GM18907 (cell line): ENCODE measurements at regions not wholly inside any gene's neighbourhood (a gene's known extent, or its start where the extent isn't known, plus 50 kb on each side); places are given as distances from the start of the nearest gene placed in this dataset.

ENCODE experiments used
- ATAC-seq: cut with Tn5 transposase; IDR thresholded peaks from one replicate; pipeline ENCODE4 v1.9.1; 2021; ENCODE audit warnings: mild to moderate bottlenecking, moderate library complexity; ENCODE audit not compliant: unreplicated experiment

- no peak for ATAC-seq
Observed at GRCh38 chr6:14187406-14187805, 69.8 kb downstream of the CD83 start.

- ATAC-seq: no peak
Observed at GRCh38 chr6:14189074-14189473, 71.5 kb downstream of the CD83 start.

GRCh38 chr6:14190191-14190928 lies 72.8 kb downstream of the CD83 start:
- no peak for ATAC-seq

- no peak for ATAC-seq
Observed at GRCh38 chr6:14190929-14191224, 73.3 kb downstream of the CD83 start.

- no peak for ATAC-seq
Observed at GRCh38 chr6:14191761-14192160, 74.2 kb downstream of the CD83 start.

GRCh38 chr6:14192216-14192788 lies 74.7 kb downstream of the CD83 start:
- no peak for ATAC-seq

- ATAC-seq: no peak
Observed at GRCh38 chr6:14193524-14193923, 76.0 kb downstream of the CD83 start.

- ATAC-seq: no peak
Observed at GRCh38 chr6:14194483-14194882, 76.9 kb downstream of the CD83 start.

- ATAC-seq: no peak
Observed at GRCh38 chr6:14194976-14195375, 77.4 kb downstream of the CD83 start.

GRCh38 chr6:14196026-14196425 lies 78.5 kb downstream of the CD83 start:
- ATAC-seq: no peak

GRCh38 chr6:14197118-14197517 lies 79.5 kb downstream of the CD83 start:
- no peak for ATAC-seq

GRCh38 chr6:14200047-14200446 lies 82.5 kb downstream of the CD83 start:
- no peak for ATAC-seq

- ATAC-seq: no peak
Observed at GRCh38 chr6:14202947-14203346, 85.4 kb downstream of the CD83 start.

- ATAC-seq: no peak
Observed at GRCh38 chr6:14206391-14206790, 88.8 kb downstream of the CD83 start.

- no peak for ATAC-seq
Observed at GRCh38 chr6:14207448-14207847, 89.9 kb downstream of the CD83 start.

GRCh38 chr6:14209000-14209399 lies 91.4 kb downstream of the CD83 start:
- no peak for ATAC-seq

- no peak for ATAC-seq
Observed at GRCh38 chr6:14210077-14210476, 92.5 kb downstream of the CD83 start.

GRCh38 chr6:14210663-14211561 lies 93.3 kb downstream of the CD83 start:
- ATAC-seq: peak; percentile 95

- ATAC-seq: peak; percentile 16
Observed at GRCh38 chr6:14211562-14211942, 94.0 kb downstream of the CD83 start.

- ATAC-seq: no peak
Observed at GRCh38 chr6:14212020-14212419, 94.4 kb downstream of the CD83 start.

GRCh38 chr6:14212632-14213031 lies 95.1 kb downstream of the CD83 start:
- ATAC-seq: no peak
